ENCODE measurements at regions not wholly inside any gene's neighbourhood (a gene's known extent, or its start where the extent isn't known, plus 50 kb on each side); places are given as distances from the start of the nearest gene placed in this dataset.

GRCh38 chr11:109519253-109519652 is 97.3 kb downstream of the C11orf87 start:
- ATAC-seq, result no peak
- in situ Hi-C loops (cut with HindIII; ENCODE audit: extremely low pct_ligation_motif_present, low pct_unique_long_range_greater_than_20kb), result no loop called here

DNA sequence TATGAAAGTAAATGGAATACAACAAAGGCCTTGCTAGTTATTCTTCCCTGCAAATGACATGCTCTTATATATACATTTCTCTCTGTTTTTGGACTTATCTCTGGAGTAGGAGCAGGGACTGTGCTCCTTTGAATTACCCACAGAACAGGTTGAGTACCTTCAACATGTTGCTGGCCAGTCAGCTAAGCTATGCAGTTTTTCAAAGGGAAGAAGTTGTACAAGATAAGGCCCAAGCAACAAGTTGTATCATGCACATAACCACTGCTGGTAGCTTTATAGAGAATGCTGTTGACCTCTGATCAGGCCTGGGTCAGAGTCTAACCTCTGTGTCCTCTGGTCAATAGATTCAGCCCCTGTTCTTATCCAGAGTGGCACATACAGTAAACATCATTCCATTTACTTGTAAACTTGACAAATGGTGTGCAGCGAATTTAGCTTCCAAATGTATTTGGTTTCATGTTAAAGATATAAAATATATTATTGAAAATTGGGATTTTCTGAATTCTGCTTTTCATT is 99.6 kb downstream of the C11orf87 start:
- 6% methylated on average over 1 of the region's 1 CpG for WGBS (ENCODE audit: low lambda C conversion rate)
- in situ Hi-C loops (cut with HindIII; ENCODE audit: extremely low pct_ligation_motif_present, low pct_unique_long_range_greater_than_20kb), result no loop called here
- Histone ChIP-seq H3K9ac (ENCODE audit: insufficient read depth, low read depth, low read length) (no peak overlapping the region), H2AFZ (ENCODE audit: low read length) (no peak overlapping the region), H3K4me3 (replicated peaks in 1 of 3; ENCODE audit: insufficient read depth in 1 of 3, low read depth in 2 of 3, low read length in 3 of 3) (no peak overlapping the region), H3K4me1 (ENCODE audit: insufficient read depth, low read length) (no peaks in the 10 kb centered on the region), H4K20me1 (ENCODE audit: insufficient read depth, low read length) (no peaks in the 10 kb centered on the region), H3K79me2 (ENCODE audit: insufficient read depth, low read length) (no peaks in the 10 kb centered on the region), H3K27ac (ENCODE audit: extremely low read length, insufficient read depth, low read length) (no peak overlapping the region), H3K36me3 (replicated peaks in 1 of 2; ENCODE audit: control insufficient read depth in 1 of 2, insufficient read depth in 2 of 2, low read length in 2 of 2) (no peaks in the 10 kb centered on the region), H3K9me3 (ENCODE audit: low read length) (no peaks in the 10 kb centered on the region; the same call in 1 of the 2 replicates), H3K4me2 (ENCODE audit: low read depth, low read length) (no peak overlapping the region), H3K27me3 (ENCODE audit: control insufficient read depth in 1 of 2, insufficient read depth in 2 of 2, low read length in 2 of 2) (no peaks in the 10 kb centered on the region)
- CTCF ChIA-PET (ENCODE audit: low intra/inter-chr PET ratio, low total read pairs), result no interaction called here
- ATAC-seq (no peak), DNase-seq (ENCODE audit: low spot score) (no peak), FAIRE-seq (no peak)
- intact Hi-C loops (cut with micrococcal nuclease; ENCODE audit: unreplicated experiment), result no loop called here
- no TSS peak for BruUV-seq (replicated peaks)
- POLR2A ChIA-PET, result no interaction called here
- no peak for TF ChIP-seq ZNF850 (CRISPR knock-in tag; conservative IDR thresholded peaks at IDR 0.05)
- TF ChIP-seq ZBED4 (CRISPR knock-in tag; IDR thresholded peaks at IDR 0.05; ENCODE audit: borderline replicate concordance), result no peak
- no peak for TF ChIP-seq ZNF652 (CRISPR knock-in tag; IDR thresholded peaks at IDR 0.05; ENCODE audit: borderline replicate concordance, low read depth)
- TF ChIP-seq GLMP (CRISPR knock-in tag; IDR thresholded peaks at IDR 0.05; ENCODE audit: borderline replicate concordance), result no peak
- TF ChIP-seq NRL (CRISPR knock-in tag; IDR thresholded peaks at IDR 0.05; ENCODE audit: borderline replicate concordance), result no peak

More at GRCh38 chr11:109519253-109519652, 97.3 kb downstream of the C11orf87 start:
- Histone ChIP-seq H3K4me2 (ENCODE audit: low read depth, low read length) (no peak overlapping the region), H3K79me2 (ENCODE audit: insufficient read depth, low read length) (no peaks in the 10 kb centered on the region), H3K4me3 (replicated peaks in 1 of 3; ENCODE audit: insufficient read depth in 1 of 3, low read depth in 2 of 3, low read length in 3 of 3) (no peak overlapping the region), H2AFZ (ENCODE audit: low read length) (no peak overlapping the region), H3K9ac (ENCODE audit: insufficient read depth, low read depth, low read length) (no peak overlapping the region), H4K20me1 (ENCODE audit: insufficient read depth, low read length) (no peaks in the 10 kb centered on the region), H3K9me3 (ENCODE audit: low read length) (no peaks in the 10 kb centered on the region), H3K4me1 (ENCODE audit: insufficient read depth, low read length) (no peaks in the 10 kb centered on the region), H3K36me3 (replicated peaks in 1 of 2; ENCODE audit: control insufficient read depth in 1 of 2, insufficient read depth in 2 of 2, low read length in 2 of 2) (no peaks in the 10 kb centered on the region), H3K27ac (ENCODE audit: extremely low read length, insufficient read depth, low read length) (no peak overlapping the region), H3K27me3 (ENCODE audit: control insufficient read depth in 1 of 2, insufficient read depth in 2 of 2, low read length in 2 of 2) (no peaks in the 10 kb centered on the region)
- no peak for DNase-seq (ENCODE audit: low spot score)
- ChIA-PET POLR2A (no interaction called here), CTCF (ENCODE audit: low intra/inter-chr PET ratio, low total read pairs) (no interaction called here)
- FAIRE-seq, result no peak
- no peak for TF ChIP-seq HMGXB4 (CRISPR knock-in tag; IDR thresholded peaks at IDR 0.05; ENCODE audit: borderline replicate concordance in 1 of 2, low read depth in 1 of 2)
- no peak for TF ChIP-seq JUND (CRISPR knock-in tag; IDR thresholded peaks at IDR 0.05)
- TF ChIP-seq ZNF17 (CRISPR knock-in tag; IDR thresholded peaks at IDR 0.05), result no peak
- intact Hi-C loops (cut with micrococcal nuclease; ENCODE audit: unreplicated experiment), result no loop called here
- BruUV-seq (replicated peaks), result no TSS peak
- 4% methylated on average over 2 of the region's 2 CpGs for WGBS (ENCODE audit: low lambda C conversion rate)

All from HepG2 (cell line).